ENCODE measurements at regions not wholly inside any gene's neighbourhood (a gene's known extent, or its start where the extent isn't known, plus 50 kb on each side); places are given as distances from the start of the nearest gene placed in this dataset.

DNA sequence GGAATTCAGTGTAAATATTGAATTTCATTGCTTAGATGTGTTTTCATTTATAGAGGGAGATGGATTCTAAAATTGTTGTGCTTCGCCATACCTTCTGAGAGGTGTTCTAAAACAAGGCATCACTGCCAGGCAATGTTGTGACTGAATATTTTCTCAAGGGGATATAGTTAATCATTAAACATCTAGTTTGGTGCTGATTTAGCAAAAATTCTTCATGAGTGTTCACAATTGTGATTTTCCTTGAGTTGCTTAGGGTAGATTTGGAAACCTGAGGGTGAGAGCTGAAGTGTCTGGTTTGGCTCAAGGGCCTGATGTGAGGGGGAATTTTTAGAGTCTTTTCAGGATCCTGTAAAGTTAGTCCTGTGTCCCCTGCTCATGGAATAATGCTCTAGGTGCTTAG is 104.5 kb downstream of the MAT2B start:
- no peaks in the 10 kb centered on the region for H3K27me3 ChIP-seq
- no peak overlapping the region for H3K4me3 ChIP-seq (replicated peaks in 1 of 3)
- H3K36me3 ChIP-seq: no peaks in the 10 kb centered on the region
- TF ChIP-seq, protein P1, sequence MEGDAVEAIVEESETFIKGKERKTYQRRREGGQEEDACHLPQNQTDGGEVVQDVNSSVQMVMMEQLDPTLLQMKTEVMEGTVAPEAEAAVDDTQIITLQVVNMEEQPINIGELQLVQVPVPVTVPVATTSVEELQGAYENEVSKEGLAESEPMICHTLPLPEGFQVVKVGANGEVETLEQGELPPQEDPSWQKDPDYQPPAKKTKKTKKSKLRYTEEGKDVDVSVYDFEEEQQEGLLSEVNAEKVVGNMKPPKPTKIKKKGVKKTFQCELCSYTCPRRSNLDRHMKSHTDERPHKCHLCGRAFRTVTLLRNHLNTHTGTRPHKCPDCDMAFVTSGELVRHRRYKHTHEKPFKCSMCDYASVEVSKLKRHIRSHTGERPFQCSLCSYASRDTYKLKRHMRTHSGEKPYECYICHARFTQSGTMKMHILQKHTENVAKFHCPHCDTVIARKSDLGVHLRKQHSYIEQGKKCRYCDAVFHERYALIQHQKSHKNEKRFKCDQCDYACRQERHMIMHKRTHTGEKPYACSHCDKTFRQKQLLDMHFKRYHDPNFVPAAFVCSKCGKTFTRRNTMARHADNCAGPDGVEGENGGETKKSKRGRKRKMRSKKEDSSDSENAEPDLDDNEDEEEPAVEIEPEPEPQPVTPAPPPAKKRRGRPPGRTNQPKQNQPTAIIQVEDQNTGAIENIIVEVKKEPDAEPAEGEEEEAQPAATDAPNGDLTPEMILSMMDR (IDR thresholded peaks at IDR 0.05): no peak
- no peak for TF ChIP-seq POLR2A (IDR thresholded peaks at IDR 0.05)
- no peak overlapping the region for H3K27ac ChIP-seq
- intact Hi-C loops (cut with DNase I): no loop called here
- DNase-seq: no peak
- H3K9me3 ChIP-seq: no peaks in the 10 kb centered on the region
- H3K4me1 ChIP-seq: no peaks in the 10 kb centered on the region
- 77 to 97% methylated on average over 1 of the region's 1 CpG for WGBS, 2 donors

GRCh38 chr5:163612358-163613149 is 107.1 kb downstream of the MAT2B start:
- no peak for DNase-seq
- Histone ChIP-seq H3K9me3 (no peaks in the 10 kb centered on the region), H3K4me1 (no peaks in the 10 kb centered on the region), H3K36me3 (no peaks in the 10 kb centered on the region), H3K4me3 (replicated peaks in 1 of 3) (no peak overlapping the region), H3K27ac (no peak overlapping the region), H3K27me3 (no peaks in the 10 kb centered on the region)
- intact Hi-C loops (cut with DNase I): no loop called here
- WGBS, 2 donors: 81 to 87% methylated on average over 8 of the region's 8 CpGs
- TF ChIP-seq, protein P1 (IDR thresholded peaks at IDR 0.05): no peak
- TF ChIP-seq POLR2A (IDR thresholded peaks at IDR 0.05): no peak

DNA sequence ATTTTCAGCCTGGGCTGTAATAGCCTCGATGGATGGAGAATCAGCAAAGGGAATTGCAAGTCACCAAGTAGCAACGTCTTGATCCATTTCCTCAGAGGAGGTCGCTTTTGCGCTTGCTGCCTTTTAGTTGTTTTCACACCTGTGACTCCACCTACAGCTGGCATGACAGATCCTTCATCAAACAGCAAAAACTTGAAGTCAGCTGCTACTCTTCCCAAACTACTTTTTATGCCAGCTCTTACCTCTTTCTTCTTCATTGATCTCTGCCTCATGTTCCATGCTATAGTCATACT is 107.7 kb downstream of the MAT2B start:
- H3K4me3 ChIP-seq (replicated peaks in 1 of 3): no peak overlapping the region
- no peaks in the 10 kb centered on the region for H3K27me3 ChIP-seq
- no peaks in the 10 kb centered on the region for H3K4me1 ChIP-seq
- no peaks in the 10 kb centered on the region for H3K36me3 ChIP-seq
- H3K27ac ChIP-seq: no peak overlapping the region
- intact Hi-C loops (cut with DNase I): no loop called here
- DNase-seq: no peak
- no peaks in the 10 kb centered on the region for H3K9me3 ChIP-seq
- 67 to 73% methylated on average over 4 of the region's 4 CpGs for WGBS, 2 donors
- TF ChIP-seq POLR2A (IDR thresholded peaks at IDR 0.05): no peak
- TF ChIP-seq, protein P1 (IDR thresholded peaks at IDR 0.05): no peak

DNA sequence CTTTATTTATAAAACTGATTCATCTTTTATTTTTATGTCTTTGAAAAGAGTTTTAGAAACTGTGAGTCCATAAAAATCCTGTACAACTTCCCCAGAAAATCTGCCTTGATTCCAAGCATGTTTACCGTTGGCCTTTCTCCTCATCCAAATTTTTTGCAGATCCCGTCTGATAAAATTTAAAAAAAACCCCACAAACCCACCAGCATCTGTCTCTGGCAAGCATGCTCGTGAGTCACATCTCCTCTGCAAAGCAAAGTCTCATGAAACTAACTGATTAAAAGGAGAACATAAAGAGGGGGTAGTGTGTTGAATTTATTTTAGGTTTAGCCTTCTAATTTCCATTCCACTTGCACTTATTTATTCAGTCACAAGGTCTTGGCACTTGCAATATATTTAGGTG is 109.4 kb downstream of the MAT2B start:
- Histone ChIP-seq H3K4me1 (no peaks in the 10 kb centered on the region), H3K4me3 (replicated peaks in 1 of 3) (no peak overlapping the region), H3K36me3 (no peaks in the 10 kb centered on the region), H3K27ac (no peak overlapping the region), H3K9me3 (no peaks in the 10 kb centered on the region), H3K27me3 (no peaks in the 10 kb centered on the region)
- 57 to 66% methylated on average over 3 of the region's 3 CpGs for WGBS, 2 donors
- TF ChIP-seq POLR2A (IDR thresholded peaks at IDR 0.05): no peak
- TF ChIP-seq, protein P1 (IDR thresholded peaks at IDR 0.05): no peak
- intact Hi-C loops (cut with DNase I): no loop called here
- DNase-seq: no peak

GRCh38 chr5:163619273-163619934 is 114.0 kb downstream of the MAT2B start:
- H3K4me3 ChIP-seq (replicated peaks in 1 of 3): no peak overlapping the region
- DNase-seq: no peak
- no peaks in the 10 kb centered on the region for H3K36me3 ChIP-seq
- H3K27ac ChIP-seq: no peak overlapping the region
- 87 to 88% methylated on average over 3 of the region's 3 CpGs for WGBS, 2 donors
- no peaks in the 10 kb centered on the region for H3K27me3 ChIP-seq
- TF ChIP-seq, protein P1 (IDR thresholded peaks at IDR 0.05): no peak
- TF ChIP-seq POLR2A (IDR thresholded peaks at IDR 0.05): no peak
- no peaks in the 10 kb centered on the region for H3K4me1 ChIP-seq
- intact Hi-C loops (cut with DNase I): no loop called here
- no peaks in the 10 kb centered on the region for H3K9me3 ChIP-seq

All from thyroid gland (tissue), 4 donors.